ENCODE measurements at regions not wholly inside any gene's neighbourhood (a gene's known extent, or its start where the extent isn't known, plus 50 kb on each side); places are given as distances from the start of the nearest gene placed in this dataset.

- no peaks in the 10 kb centered on the region for H3K9me3 ChIP-seq (ENCODE audit: control insufficient read depth in 2 of 2, insufficient read depth in 1 of 2, low read depth in 1 of 2, low read length in 1 of 2)
- no peak overlapping the region for H3K4me3 ChIP-seq (ENCODE audit: low read depth in 1 of 3, low read length in 3 of 3)
- H3K36me3 ChIP-seq (ENCODE audit: control insufficient read depth in 3 of 3, insufficient read depth in 2 of 3, low read depth in 1 of 3, low read length in 3 of 3) = no peaks in the 10 kb centered on the region
- no peak overlapping the region for H3K27ac ChIP-seq (ENCODE audit: low read depth in 1 of 3, low read length in 2 of 3)
- DNase-seq (no peak), FAIRE-seq (no peak)
- H3K27me3 ChIP-seq (ENCODE audit: control insufficient read depth in 3 of 3, insufficient read depth in 3 of 3, low read length in 3 of 3) = no peaks in the 10 kb centered on the region
- WGBS, 3 donors = 85 to 91% (median 88%) methylated on average over 2 of the region's 2 CpGs
- H3K4me1 ChIP-seq (ENCODE audit: control insufficient read depth in 3 of 3, insufficient read depth in 2 of 3, low read depth in 1 of 3, low read length in 2 of 3) = no peaks in the 10 kb centered on the region
These were observed 1307.3 kb upstream of the ZEB2 start for GRCh38 chr2:145827235-145827634.

GRCh38 chr2:145824384-145824783 is 1304.5 kb upstream of the ZEB2 start:
- Histone ChIP-seq H3K4me1 (ENCODE audit: control insufficient read depth in 3 of 3, insufficient read depth in 2 of 3, low read depth in 1 of 3, low read length in 2 of 3) (no peaks in the 10 kb centered on the region), H3K4me3 (ENCODE audit: low read depth in 1 of 3, low read length in 3 of 3) (no peak overlapping the region), H3K27me3 (ENCODE audit: control insufficient read depth in 3 of 3, insufficient read depth in 3 of 3, low read length in 3 of 3) (no peaks in the 10 kb centered on the region), H3K9me3 (ENCODE audit: control insufficient read depth in 2 of 2, insufficient read depth in 1 of 2, low read depth in 1 of 2, low read length in 1 of 2) (no peaks in the 10 kb centered on the region), H3K36me3 (ENCODE audit: control insufficient read depth in 3 of 3, insufficient read depth in 2 of 3, low read depth in 1 of 3, low read length in 3 of 3) (no peaks in the 10 kb centered on the region), H3K27ac (ENCODE audit: low read depth in 1 of 3, low read length in 2 of 3) (no peak overlapping the region)
- WGBS, 3 donors = 67 to 77% (median 74%) methylated on average over 3 of the region's 3 CpGs
- no peak for DNase-seq
- no peak for FAIRE-seq

GRCh38 chr2:145822892-145823534 is 1303.1 kb upstream of the ZEB2 start:
- Histone ChIP-seq H3K27me3 (ENCODE audit: control insufficient read depth in 3 of 3, insufficient read depth in 3 of 3, low read length in 3 of 3) (no peaks in the 10 kb centered on the region), H3K27ac (ENCODE audit: low read depth in 1 of 3, low read length in 2 of 3) (no peak overlapping the region), H3K9me3 (ENCODE audit: control insufficient read depth in 2 of 2, insufficient read depth in 1 of 2, low read depth in 1 of 2, low read length in 1 of 2) (no peaks in the 10 kb centered on the region), H3K4me1 (ENCODE audit: control insufficient read depth in 3 of 3, insufficient read depth in 2 of 3, low read depth in 1 of 3, low read length in 2 of 3) (no peaks in the 10 kb centered on the region), H3K36me3 (ENCODE audit: control insufficient read depth in 3 of 3, insufficient read depth in 2 of 3, low read depth in 1 of 3, low read length in 3 of 3) (no peaks in the 10 kb centered on the region), H3K4me3 (ENCODE audit: low read depth in 1 of 3, low read length in 3 of 3) (no peak overlapping the region)
- no peak for FAIRE-seq
- WGBS, 3 donors = 21 to 57% (median 28%) methylated on average over 2 of the region's 2 CpGs
- no peak for DNase-seq

GRCh38 chr2:145820651-145821050 is 1300.7 kb upstream of the ZEB2 start:
- DNase-seq (no peak), FAIRE-seq (no peak)
- no peak overlapping the region for H3K27ac ChIP-seq (ENCODE audit: low read depth in 1 of 3, low read length in 2 of 3)
- H3K4me1 ChIP-seq (ENCODE audit: control insufficient read depth in 3 of 3, insufficient read depth in 2 of 3, low read depth in 1 of 3, low read length in 2 of 3) = no peaks in the 10 kb centered on the region
- no peak overlapping the region for H3K4me3 ChIP-seq (ENCODE audit: low read depth in 1 of 3, low read length in 3 of 3)
- H3K27me3 ChIP-seq (ENCODE audit: control insufficient read depth in 3 of 3, insufficient read depth in 3 of 3, low read length in 3 of 3) = no peaks in the 10 kb centered on the region
- H3K36me3 ChIP-seq (ENCODE audit: control insufficient read depth in 3 of 3, insufficient read depth in 2 of 3, low read depth in 1 of 3, low read length in 3 of 3) = no peaks in the 10 kb centered on the region
- no peaks in the 10 kb centered on the region for H3K9me3 ChIP-seq (ENCODE audit: control insufficient read depth in 2 of 2, insufficient read depth in 1 of 2, low read depth in 1 of 2, low read length in 1 of 2)

GRCh38 chr2:145818890-145819504 is 1299.1 kb upstream of the ZEB2 start:
- Histone ChIP-seq H3K4me1 (ENCODE audit: control insufficient read depth in 3 of 3, insufficient read depth in 2 of 3, low read depth in 1 of 3, low read length in 2 of 3) (no peaks in the 10 kb centered on the region), H3K9me3 (ENCODE audit: control insufficient read depth in 2 of 2, insufficient read depth in 1 of 2, low read depth in 1 of 2, low read length in 1 of 2) (no peaks in the 10 kb centered on the region), H3K36me3 (ENCODE audit: control insufficient read depth in 3 of 3, insufficient read depth in 2 of 3, low read depth in 1 of 3, low read length in 3 of 3) (no peaks in the 10 kb centered on the region), H3K4me3 (ENCODE audit: low read depth in 1 of 3, low read length in 3 of 3) (no peak overlapping the region), H3K27ac (ENCODE audit: low read depth in 1 of 3, low read length in 2 of 3) (no peak overlapping the region), H3K27me3 (ENCODE audit: control insufficient read depth in 3 of 3, insufficient read depth in 3 of 3, low read length in 3 of 3) (no peaks in the 10 kb centered on the region)
- FAIRE-seq (no peak), DNase-seq (no peak)

DNA sequence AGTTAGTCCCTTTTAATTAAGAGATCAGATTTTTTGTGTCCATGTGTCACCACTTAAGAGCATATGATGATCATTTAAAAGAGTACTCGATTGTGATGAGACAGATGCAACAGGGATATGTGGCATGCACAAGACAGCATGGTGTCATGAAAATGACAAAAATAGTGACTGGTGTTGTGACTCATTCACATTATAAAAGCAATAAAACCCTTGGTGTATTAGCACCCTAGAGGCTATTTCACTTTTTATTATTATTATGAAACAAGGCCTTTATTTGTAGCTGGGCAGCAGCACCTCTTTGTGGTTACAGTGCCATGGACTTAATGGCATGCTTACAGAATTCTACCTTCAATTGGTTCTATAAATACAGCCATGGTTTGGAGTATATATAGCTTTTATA is 1296.0 kb upstream of the ZEB2 start:
- Histone ChIP-seq H3K27me3 (ENCODE audit: control insufficient read depth in 3 of 3, insufficient read depth in 3 of 3, low read length in 3 of 3) (no peaks in the 10 kb centered on the region), H3K27ac (ENCODE audit: low read depth in 1 of 3, low read length in 2 of 3) (no peak overlapping the region), H3K36me3 (ENCODE audit: control insufficient read depth in 3 of 3, insufficient read depth in 2 of 3, low read depth in 1 of 3, low read length in 3 of 3) (no peaks in the 10 kb centered on the region), H3K4me1 (ENCODE audit: control insufficient read depth in 3 of 3, insufficient read depth in 2 of 3, low read depth in 1 of 3, low read length in 2 of 3) (no peaks in the 10 kb centered on the region), H3K9me3 (ENCODE audit: control insufficient read depth in 2 of 2, insufficient read depth in 1 of 2, low read depth in 1 of 2, low read length in 1 of 2) (no peaks in the 10 kb centered on the region), H3K4me3 (ENCODE audit: low read depth in 1 of 3, low read length in 3 of 3) (no peak overlapping the region)
- no peak for FAIRE-seq
- DNase-seq = no peak
- WGBS, 3 donors = 79 to 89% (median 84%) methylated on average over 1 of the region's 1 CpG

DNA sequence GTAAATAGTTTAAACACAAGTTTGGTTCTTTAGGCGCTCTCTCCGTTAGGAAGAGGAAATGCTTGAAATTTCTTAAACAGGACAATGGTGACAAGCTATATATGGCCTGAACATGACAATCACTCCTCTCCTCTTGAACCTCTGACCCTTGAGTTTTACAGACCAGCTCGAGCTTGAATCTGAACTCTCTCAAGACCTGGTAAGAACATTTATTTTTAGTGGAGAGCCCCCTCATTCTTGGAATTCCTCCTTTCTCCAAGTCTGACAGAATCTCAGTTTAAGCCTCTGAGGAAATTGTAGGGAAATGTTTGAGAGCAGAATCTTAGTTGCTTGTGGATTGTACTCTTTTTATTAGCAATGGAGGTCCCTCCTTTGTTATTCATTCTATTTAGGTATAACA is 1293.6 kb upstream of the ZEB2 start:
- no peaks in the 10 kb centered on the region for H3K9me3 ChIP-seq (ENCODE audit: control insufficient read depth in 2 of 2, insufficient read depth in 1 of 2, low read depth in 1 of 2, low read length in 1 of 2)
- no peaks in the 10 kb centered on the region for H3K27me3 ChIP-seq (ENCODE audit: control insufficient read depth in 3 of 3, insufficient read depth in 3 of 3, low read length in 3 of 3)
- H3K36me3 ChIP-seq (ENCODE audit: control insufficient read depth in 3 of 3, insufficient read depth in 2 of 3, low read depth in 1 of 3, low read length in 3 of 3) = no peaks in the 10 kb centered on the region
- no peak for DNase-seq
- no peaks in the 10 kb centered on the region for H3K4me1 ChIP-seq (ENCODE audit: control insufficient read depth in 3 of 3, insufficient read depth in 2 of 3, low read depth in 1 of 3, low read length in 2 of 3)
- no peak overlapping the region for H3K27ac ChIP-seq (ENCODE audit: low read depth in 1 of 3, low read length in 2 of 3)
- FAIRE-seq = no peak
- no peak overlapping the region for H3K4me3 ChIP-seq (ENCODE audit: low read depth in 1 of 3, low read length in 3 of 3)
- 53 to 58% (median 55%) methylated on average over 3 of the region's 3 CpGs for WGBS, 3 donors

GRCh38 chr2:145812165-145812554 is 1292.2 kb upstream of the ZEB2 start:
- Histone ChIP-seq H3K36me3 (ENCODE audit: control insufficient read depth in 3 of 3, insufficient read depth in 2 of 3, low read depth in 1 of 3, low read length in 3 of 3) (no peaks in the 10 kb centered on the region), H3K9me3 (ENCODE audit: control insufficient read depth in 2 of 2, insufficient read depth in 1 of 2, low read depth in 1 of 2, low read length in 1 of 2) (no peaks in the 10 kb centered on the region), H3K27ac (ENCODE audit: low read depth in 1 of 3, low read length in 2 of 3) (no peak overlapping the region), H3K4me3 (ENCODE audit: low read depth in 1 of 3, low read length in 3 of 3) (no peak overlapping the region), H3K27me3 (ENCODE audit: control insufficient read depth in 3 of 3, insufficient read depth in 3 of 3, low read length in 3 of 3) (no peaks in the 10 kb centered on the region), H3K4me1 (ENCODE audit: control insufficient read depth in 3 of 3, insufficient read depth in 2 of 3, low read depth in 1 of 3, low read length in 2 of 3) (no peaks in the 10 kb centered on the region)
- FAIRE-seq (no peak), DNase-seq (no peak)
- whole genome bisulfite sequencing, 3 donors = 72 to 83% (median 76%) methylated on average over 2 of the region's 2 CpGs
